ENCODE measurements at regions not wholly inside any gene's neighbourhood (a gene's known extent, or its start where the extent isn't known, plus 50 kb on each side); places are given as distances from the start of the nearest gene placed in this dataset.

GRCh38 chrX:30504309-30504708, 73.3 kb downstream of the TASL start:
- peak; percentile 5 for DNase-seq

GRCh38 chrX:30495468-30495867, 82.1 kb downstream of the TASL start:
- DNase-seq = no peak

GRCh38 chrX:30493348-30493747, 84.2 kb downstream of the TASL start:
- DNase-seq = no peak

GRCh38 chrX:30489323-30489722, 88.2 kb downstream of the TASL start:
- DNase-seq = no peak

GRCh38 chrX:30488092-30488491, 89.5 kb downstream of the TASL start:
- no peak for DNase-seq

GRCh38 chrX:30483996-30484395, 93.6 kb downstream of the TASL start:
- no peak for DNase-seq

GRCh38 chrX:30468471-30468870, 109.1 kb downstream of the TASL start:
- DNase-seq = no peak
